GM18517 (cell line): ENCODE measurements at regions not wholly inside any gene's neighbourhood (a gene's known extent, or its start where the extent isn't known, plus 50 kb on each side); places are given as distances from the start of the nearest gene placed in this dataset.

Source experiments
- ATAC-seq: cut with Tn5 transposase; IDR thresholded peaks from one replicate; pipeline ENCODE4 v1.9.1; 2021; ENCODE audit warnings: mild to moderate bottlenecking, moderate library complexity; ENCODE audit not compliant: unreplicated experiment

GRCh38 chr6:133170602-133171001 lies 70.6 kb upstream of the EYA4 start:
- no peak for ATAC-seq

- ATAC-seq, result no peak
Measured at GRCh38 chr6:133171989-133172604, 69.1 kb upstream of the EYA4 start.

- no peak for ATAC-seq
Measured at GRCh38 chr6:133173276-133173675, 67.9 kb upstream of the EYA4 start.

- ATAC-seq, result no peak
Measured at GRCh38 chr6:133179481-133179880, 61.7 kb upstream of the EYA4 start.

- ATAC-seq, result no peak
Measured at GRCh38 chr6:133183691-133184090, 57.5 kb upstream of the EYA4 start.

- no peak for ATAC-seq
Measured at GRCh38 chr6:133184798-133185372, 56.3 kb upstream of the EYA4 start.

- no peak for ATAC-seq
Measured at GRCh38 chr6:133185731-133186130, 55.4 kb upstream of the EYA4 start.

GRCh38 chr6:133187114-133187513 lies 54.0 kb upstream of the EYA4 start:
- ATAC-seq, result no peak

- no peak for ATAC-seq
Measured at GRCh38 chr6:133187657-133188453, 53.3 kb upstream of the EYA4 start.

- ATAC-seq, result no peak
Measured at GRCh38 chr6:133190912-133191311, 50.2 kb upstream of the EYA4 start.

- no peak for ATAC-seq
Measured at GRCh38 chr6:133191323-133191722, 49.8 kb upstream of the EYA4 start.
